PC-9 (cell line): ENCODE measurements at regions not wholly inside any gene's neighbourhood (a gene's known extent, or its start where the extent isn't known, plus 50 kb on each side); places are given as distances from the start of the nearest gene placed in this dataset.

Experiments
- BruUV-seq: library from RNA; stranded (reverse); fragments of 400-500 nt; replicated peaks from 2 replicates; lab custom pipeline; 2021; lab: Mats Ljungman, UMichigan
- CTCF ChIA-PET: fragments of 300-600 bp; sonication (Branson Sonifier 250); formaldehyde crosslinking; loops from one replicate; lab custom pipeline; 2022; ENCODE audit warnings: antibody characterized with exemption; lab: Charles Lee
- POLR2A ChIA-PET: fragments of 300-600 bp; sonication (Branson Sonifier 250); formaldehyde crosslinking; loops from one replicate; lab custom pipeline; 2022; ENCODE audit warnings: antibody characterized with exemption; ENCODE audit not compliant: unreplicated experiment; lab: Charles Lee
- DNase-seq, 2 experiments: peaks; one replicate each; pipeline versions ENCODE4 v3.0.0 to v3.0.0-alpha.2; 2015 to 2022; ENCODE audit warnings: mixed read lengths in 1 of 2
- H2AFZ ChIP-seq: fragments of 200-600 bp; sonication (generic); 2 replicates; pipeline ENCODE4 v1.8.1; 2017; ENCODE audit warnings: antibody characterized with exemption
- H3F3A ChIP-seq: fragments of 200-600 bp; sonication (generic); 2 replicates; pipeline ENCODE4 v1.8.1; 2017; ENCODE audit warnings: antibody characterized with exemption, mild to moderate bottlenecking, low read depth; ENCODE audit not compliant: insufficient read depth
- H3K27ac ChIP-seq: fragments of 200-600 bp; sonication (generic); 2 replicates; pipeline ENCODE4 v1.6.1; 2016; ENCODE audit warnings: mixed run types
- H3K27me3 ChIP-seq: fragments of 200-600 bp; sonication (generic); 2 replicates; pipeline ENCODE4 v1.6.1; 2016; ENCODE audit warnings: low read depth, mixed run types; ENCODE audit not compliant: insufficient read depth
- H3K36me3 ChIP-seq: fragments of 200-600 bp; sonication (generic); 2 replicates; pipeline ENCODE4 v1.6.1; 2016; ENCODE audit warnings: low read depth, mixed run types
- H3K4me1 ChIP-seq: fragments of 200-600 bp; sonication (generic); replicated peaks from 2 replicates; pipeline ENCODE4 v1.6.1; 2016; ENCODE audit warnings: mixed run types; ENCODE audit not compliant: insufficient read depth
- H3K4me2 ChIP-seq: fragments of 200-600 bp; sonication (generic); 2 replicates; pipeline ENCODE4 v1.6.1; 2017; ENCODE audit warnings: mixed run types
- H3K4me3 ChIP-seq: fragments of 200-600 bp; sonication (generic); 2 replicates; pipeline ENCODE4 v1.6.1; 2016; ENCODE audit warnings: mixed run types
- H3K79me2 ChIP-seq: fragments of 200-600 bp; sonication (generic); 2 replicates; pipeline ENCODE4 v1.6.1; 2017; ENCODE audit warnings: low read depth, mixed run types
- H3K9me2 ChIP-seq: fragments of 200-600 bp; sonication (generic); 2 replicates; pipeline ENCODE4 v1.8.1; 2017; ENCODE audit warnings: mild to moderate bottlenecking; ENCODE audit not compliant: insufficient read depth
- H3K9me3 ChIP-seq: fragments of 200-600 bp; sonication (generic); 2 replicates; pipeline ENCODE4 v1.8.1; 2016; ENCODE audit warnings: low read depth; ENCODE audit not compliant: insufficient read depth
- H4K20me1 ChIP-seq: fragments of 200-600 bp; sonication (generic); 2 replicates; pipeline ENCODE4 v1.8.1; 2017; ENCODE audit not compliant: insufficient read depth
- EZH2 ChIP-seq: fragments of 200-600 bp; sonication (generic); IDR thresholded peaks from 2 replicates; pipeline ENCODE4 v1.8.0; 2017; ENCODE audit warnings: antibody characterized with exemption, low read depth
- intact Hi-C: fragments of 100-400 bp; cut with micrococcal nuclease; formaldehyde crosslinking; loops from one replicate; pipeline ENCODE4 v1.10.0; 2022; ENCODE audit not compliant: unreplicated experiment
- TF ChIP-seq, protein P1 (sequence below): fragments of 200-600 bp; sonication (generic); conservative IDR thresholded peaks from 2 replicates; pipeline ENCODE4 v1.6.1; 2017; ENCODE audit warnings: mixed run types, antibody characterized with exemption, mild to moderate bottlenecking, moderate library complexity

- no TSS peak for BruUV-seq
- Histone ChIP-seq H4K20me1 (no peaks in the 10 kb centered on the region), H3K27me3 (no peaks in the 10 kb centered on the region), H3K4me2 (0 out of 2 replicates have a peak overlapping the region, but pooled peaks have one; percentile 5), H3K27ac (no peak overlapping the region), H3K9me3 (0 out of 2 replicates have a peak, but pooled peaks cover 11% of the 10 kb centered on the region), H3K36me3 (no peaks in the 10 kb centered on the region), H3K4me3 (no peak overlapping the region), H3F3A (peaks cover 17% of the 10 kb centered on the region; the same call in 1 of the 2 replicates), H3K4me1 (peaks cover 15% of the 10 kb centered on the region), H3K9me2 (no peaks in the 10 kb centered on the region), H3K79me2 (no peaks in the 10 kb centered on the region), H2AFZ (no peak overlapping the region)
- CTCF ChIA-PET = no interaction called here
- POLR2A ChIA-PET = no interaction called here
- TF ChIP-seq, protein P1, sequence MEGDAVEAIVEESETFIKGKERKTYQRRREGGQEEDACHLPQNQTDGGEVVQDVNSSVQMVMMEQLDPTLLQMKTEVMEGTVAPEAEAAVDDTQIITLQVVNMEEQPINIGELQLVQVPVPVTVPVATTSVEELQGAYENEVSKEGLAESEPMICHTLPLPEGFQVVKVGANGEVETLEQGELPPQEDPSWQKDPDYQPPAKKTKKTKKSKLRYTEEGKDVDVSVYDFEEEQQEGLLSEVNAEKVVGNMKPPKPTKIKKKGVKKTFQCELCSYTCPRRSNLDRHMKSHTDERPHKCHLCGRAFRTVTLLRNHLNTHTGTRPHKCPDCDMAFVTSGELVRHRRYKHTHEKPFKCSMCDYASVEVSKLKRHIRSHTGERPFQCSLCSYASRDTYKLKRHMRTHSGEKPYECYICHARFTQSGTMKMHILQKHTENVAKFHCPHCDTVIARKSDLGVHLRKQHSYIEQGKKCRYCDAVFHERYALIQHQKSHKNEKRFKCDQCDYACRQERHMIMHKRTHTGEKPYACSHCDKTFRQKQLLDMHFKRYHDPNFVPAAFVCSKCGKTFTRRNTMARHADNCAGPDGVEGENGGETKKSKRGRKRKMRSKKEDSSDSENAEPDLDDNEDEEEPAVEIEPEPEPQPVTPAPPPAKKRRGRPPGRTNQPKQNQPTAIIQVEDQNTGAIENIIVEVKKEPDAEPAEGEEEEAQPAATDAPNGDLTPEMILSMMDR = no peak
- no peak for TF ChIP-seq EZH2
- peak in 1 of 2 experiments; percentile 77 for DNase-seq
- intact Hi-C loops = no loop called here
These were observed 231.6 kb upstream of the TNC start for GRCh38 chr9:115349542-115349941.

DNA sequence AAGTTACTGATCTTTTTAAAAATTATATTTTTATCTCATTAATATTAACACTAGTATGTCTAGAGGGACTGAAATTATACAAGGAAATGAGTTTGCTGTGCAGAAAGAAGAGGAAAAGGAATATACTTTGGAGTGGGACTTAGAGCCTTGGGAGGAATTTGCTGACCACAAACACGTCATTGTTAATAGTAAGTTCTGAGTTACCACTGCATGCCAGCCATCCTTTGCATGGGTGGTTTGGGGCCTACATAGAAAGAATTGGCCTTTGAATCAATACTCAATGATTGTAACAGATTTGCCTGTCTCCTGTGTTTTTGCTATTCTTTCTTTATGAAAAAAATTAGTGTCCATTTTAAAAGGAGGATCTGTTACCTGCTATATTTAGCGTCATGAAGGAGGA is 232.6 kb upstream of the TNC start:
- POLR2A ChIA-PET = no interaction called here
- Histone ChIP-seq H3K4me3 (no peak overlapping the region), H3F3A (peaks cover 17% of the 10 kb centered on the region; the same call in 1 of the 2 replicates), H4K20me1 (no peaks in the 10 kb centered on the region), H3K9me3 (0 out of 2 replicates have a peak, but pooled peaks cover 11% of the 10 kb centered on the region), H3K79me2 (no peaks in the 10 kb centered on the region), H3K27ac (no peak overlapping the region), H3K36me3 (no peaks in the 10 kb centered on the region), H2AFZ (no peak overlapping the region), H3K4me2 (no peak overlapping the region), H3K4me1 (peaks cover 15% of the 10 kb centered on the region), H3K9me2 (no peaks in the 10 kb centered on the region), H3K27me3 (no peaks in the 10 kb centered on the region)
- no peak for DNase-seq
- intact Hi-C loops = no loop called here
- CTCF ChIA-PET = no interaction called here
- BruUV-seq = no TSS peak
- TF ChIP-seq EZH2 = no peak
- TF ChIP-seq, protein P1 = no peak

GRCh38 chr9:115353681-115354080 is 235.7 kb upstream of the TNC start:
- Histone ChIP-seq H3K4me2 (no peak overlapping the region), H4K20me1 (no peaks in the 10 kb centered on the region), H3K4me1 (peaks cover 15% of the 10 kb centered on the region), H3K4me3 (no peak overlapping the region), H3K9me2 (no peaks in the 10 kb centered on the region), H3K27me3 (no peaks in the 10 kb centered on the region), H3K36me3 (no peaks in the 10 kb centered on the region), H3F3A (peaks cover 16% of the 10 kb centered on the region; the same call in 1 of the 2 replicates), H2AFZ (no peak overlapping the region), H3K9me3 (0 out of 2 replicates have a peak, but pooled peaks cover 1% of the 10 kb centered on the region), H3K27ac (no peak overlapping the region), H3K79me2 (no peaks in the 10 kb centered on the region)
- ChIA-PET CTCF (no interaction called here), POLR2A (interaction anchor here (0.8 kb wide), 1 partner anchor 1282 kb away, joined by 10 read pairs; no protein-coding TSS in a partner anchor)
- DNase-seq = no peak
- BruUV-seq = no TSS peak
- intact Hi-C loops = no loop called here
- TF ChIP-seq EZH2 = no peak
- TF ChIP-seq, protein P1 = no peak
